ENCODE measurements at regions not wholly inside any gene's neighbourhood (a gene's known extent, or its start where the extent isn't known, plus 50 kb on each side); places are given as distances from the start of the nearest gene placed in this dataset.

GRCh38 chr1:244289991-244290785 lies 161.5 kb downstream of the ADSS2 start:
- no peak for DNase-seq
- ATAC-seq: no peak
- Histone ChIP-seq H3K36me3 (ENCODE audit: low read depth) (no peaks in the 10 kb centered on the region), H3K9me3 (no peaks in the 10 kb centered on the region), H3K4me1 (ENCODE audit: low read depth) (no peaks in the 10 kb centered on the region), H3K4me3 (no peak overlapping the region)
- no peak for TF ChIP-seq CTCF (IDR thresholded peaks at IDR 0.05)
- intact Hi-C loops (cut with DNase I, micrococcal nuclease): no loop called here

GRCh38 chr1:244291236-244292201 lies 160.2 kb downstream of the ADSS2 start:
- Histone ChIP-seq H3K4me3 (no peak overlapping the region), H3K4me1 (ENCODE audit: low read depth) (no peaks in the 10 kb centered on the region), H3K9me3 (no peaks in the 10 kb centered on the region), H3K36me3 (ENCODE audit: low read depth) (no peaks in the 10 kb centered on the region)
- no peak for TF ChIP-seq CTCF (IDR thresholded peaks at IDR 0.05)
- DNase-seq: no peak
- intact Hi-C loops (cut with DNase I, micrococcal nuclease): no loop called here
- no peak for ATAC-seq

- no peak for TF ChIP-seq CTCF (IDR thresholded peaks at IDR 0.05)
- H3K4me1 ChIP-seq (ENCODE audit: low read depth): no peaks in the 10 kb centered on the region
- no peaks in the 10 kb centered on the region for H3K36me3 ChIP-seq (ENCODE audit: low read depth)
- DNase-seq (no peak), ATAC-seq (no peak)
- intact Hi-C loops (cut with DNase I, micrococcal nuclease): no loop called here
- no peak overlapping the region for H3K4me3 ChIP-seq
- no peaks in the 10 kb centered on the region for H3K9me3 ChIP-seq
These were observed 157.0 kb downstream of the ADSS2 start for GRCh38 chr1:244294599-244295224.

- Histone ChIP-seq H3K4me1 (ENCODE audit: low read depth) (no peaks in the 10 kb centered on the region), H3K9me3 (no peaks in the 10 kb centered on the region), H3K4me3 (no peak overlapping the region), H3K36me3 (ENCODE audit: low read depth) (no peaks in the 10 kb centered on the region)
- intact Hi-C loops (cut with DNase I, micrococcal nuclease): no loop called here
- TF ChIP-seq CTCF (IDR thresholded peaks at IDR 0.05): no peak
- ATAC-seq (no peak), DNase-seq (no peak)
These were observed 155.7 kb downstream of the ADSS2 start for GRCh38 chr1:244296003-244296402.

GRCh38 chr1:244296447-244296846 lies 155.3 kb downstream of the ADSS2 start:
- Histone ChIP-seq H3K9me3 (no peaks in the 10 kb centered on the region), H3K4me3 (no peak overlapping the region), H3K36me3 (ENCODE audit: low read depth) (no peaks in the 10 kb centered on the region), H3K4me1 (ENCODE audit: low read depth) (no peaks in the 10 kb centered on the region)
- TF ChIP-seq CTCF (IDR thresholded peaks at IDR 0.05): no peak
- DNase-seq (no peak), ATAC-seq (no peak)
- intact Hi-C loops (cut with DNase I, micrococcal nuclease): no loop called here
